ENCODE measurements at regions not wholly inside any gene's neighbourhood (a gene's known extent, or its start where the extent isn't known, plus 50 kb on each side); places are given as distances from the start of the nearest gene placed in this dataset.
A peak's percentile ranks its signal among the peaks of the same experiment; 100 is the strongest.

DNA sequence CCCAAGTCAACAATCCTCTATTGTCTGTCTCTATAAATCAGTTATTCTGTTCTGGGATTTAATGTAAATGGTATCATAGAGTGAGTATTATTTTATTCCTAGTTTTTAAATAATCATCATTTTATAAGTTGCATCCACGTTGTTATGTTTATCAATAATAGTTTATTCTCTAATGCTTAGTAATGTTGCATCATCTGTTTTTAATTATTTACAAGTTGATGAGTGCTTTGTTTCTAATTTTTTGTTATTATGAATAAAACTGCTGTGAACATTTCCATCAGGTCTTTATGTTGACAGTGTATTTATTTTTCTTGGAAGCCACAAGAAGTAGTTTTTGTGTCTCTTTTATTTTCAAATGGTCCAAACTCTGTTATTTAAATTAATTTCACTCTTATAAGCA lies 1201.2 kb upstream of the CDH6 start:
- TF ChIP-seq, protein P1, sequence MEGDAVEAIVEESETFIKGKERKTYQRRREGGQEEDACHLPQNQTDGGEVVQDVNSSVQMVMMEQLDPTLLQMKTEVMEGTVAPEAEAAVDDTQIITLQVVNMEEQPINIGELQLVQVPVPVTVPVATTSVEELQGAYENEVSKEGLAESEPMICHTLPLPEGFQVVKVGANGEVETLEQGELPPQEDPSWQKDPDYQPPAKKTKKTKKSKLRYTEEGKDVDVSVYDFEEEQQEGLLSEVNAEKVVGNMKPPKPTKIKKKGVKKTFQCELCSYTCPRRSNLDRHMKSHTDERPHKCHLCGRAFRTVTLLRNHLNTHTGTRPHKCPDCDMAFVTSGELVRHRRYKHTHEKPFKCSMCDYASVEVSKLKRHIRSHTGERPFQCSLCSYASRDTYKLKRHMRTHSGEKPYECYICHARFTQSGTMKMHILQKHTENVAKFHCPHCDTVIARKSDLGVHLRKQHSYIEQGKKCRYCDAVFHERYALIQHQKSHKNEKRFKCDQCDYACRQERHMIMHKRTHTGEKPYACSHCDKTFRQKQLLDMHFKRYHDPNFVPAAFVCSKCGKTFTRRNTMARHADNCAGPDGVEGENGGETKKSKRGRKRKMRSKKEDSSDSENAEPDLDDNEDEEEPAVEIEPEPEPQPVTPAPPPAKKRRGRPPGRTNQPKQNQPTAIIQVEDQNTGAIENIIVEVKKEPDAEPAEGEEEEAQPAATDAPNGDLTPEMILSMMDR (IDR thresholded peaks at IDR 0.05; ENCODE audit: insufficient read depth, low read depth, low read length, missing control alignments) = no peak
- no peak overlapping the region for H3K4me3 ChIP-seq (ENCODE audit: low read length)
- DNase-seq (ENCODE audit: low read depth) = no peak

DNA sequence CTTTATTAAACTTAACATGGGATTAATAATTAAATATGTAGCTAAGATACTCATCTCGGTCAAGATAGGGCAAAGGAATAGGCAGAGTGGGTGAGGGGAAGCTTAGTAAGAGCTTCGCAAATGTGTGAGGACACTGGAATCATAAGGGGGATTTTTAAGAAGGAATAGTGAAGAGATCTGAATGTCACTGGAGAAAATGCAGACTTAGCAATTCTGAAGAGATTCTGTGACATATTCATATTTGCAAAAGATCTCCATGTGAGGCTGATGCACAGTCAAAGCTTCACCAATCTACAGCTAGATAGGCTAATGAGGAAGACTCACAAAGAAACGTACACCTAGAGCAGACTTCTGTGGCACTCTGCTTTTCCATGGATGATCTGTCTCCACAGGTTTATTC lies 1202.8 kb upstream of the CDH6 start:
- no peak for DNase-seq (ENCODE audit: low read depth)
- TF ChIP-seq, protein P1 (IDR thresholded peaks at IDR 0.05; ENCODE audit: insufficient read depth, low read depth, low read length, missing control alignments) = no peak
- no peak overlapping the region for H3K4me3 ChIP-seq (ENCODE audit: low read length)

DNA sequence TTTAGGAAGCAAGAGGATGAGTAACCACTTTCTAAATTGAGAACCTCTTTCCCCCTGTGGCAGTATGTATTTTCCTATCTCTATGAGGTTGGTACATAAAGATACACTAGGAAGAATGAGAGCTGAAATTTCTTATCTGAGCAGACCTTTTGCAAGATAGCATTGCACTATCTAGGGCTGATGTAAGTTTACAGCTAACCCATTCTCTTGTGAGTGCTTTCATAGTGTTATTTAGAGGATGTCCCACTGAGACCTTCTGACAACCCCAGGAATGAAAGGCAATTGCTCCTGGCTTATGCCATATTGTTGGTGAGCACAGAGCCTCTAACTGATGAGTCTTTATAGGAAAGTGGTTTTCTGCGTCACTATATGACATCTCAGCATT lies 1209.3 kb upstream of the CDH6 start:
- DNase-seq (ENCODE audit: low read depth) = no peak
- TF ChIP-seq, protein P1 (IDR thresholded peaks at IDR 0.05; ENCODE audit: insufficient read depth, low read depth, low read length, missing control alignments) = no peak

DNA sequence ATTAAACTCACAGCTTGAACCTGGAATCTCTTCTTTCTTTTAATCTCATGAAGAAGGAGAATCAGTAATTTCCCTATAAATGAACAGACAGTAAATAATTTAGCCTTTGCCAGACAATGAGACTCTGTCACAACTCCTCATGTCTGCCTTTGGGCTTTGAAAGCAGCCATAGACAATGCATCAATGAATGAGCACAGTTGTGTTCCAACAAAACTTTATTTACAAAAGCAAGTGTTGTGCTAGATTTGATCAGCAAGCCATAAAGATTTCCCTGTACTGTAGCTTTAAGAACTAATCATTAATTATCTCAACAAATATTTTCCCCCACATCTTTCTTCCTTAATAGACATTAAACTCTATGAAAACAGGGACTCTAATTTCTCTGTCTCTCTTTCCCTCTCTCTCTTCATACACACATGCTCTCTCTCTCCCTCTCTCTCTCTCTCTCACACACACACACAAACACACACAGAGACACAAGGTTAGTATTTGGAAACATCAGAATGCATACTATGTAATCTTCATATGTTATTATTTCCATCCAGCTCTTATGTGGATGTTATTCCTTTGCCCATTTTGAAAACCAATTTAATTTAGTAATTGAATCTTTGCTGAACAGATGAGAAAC lies 1209.8 kb upstream of the CDH6 start:
- TF ChIP-seq, protein P1 (IDR thresholded peaks at IDR 0.05; ENCODE audit: insufficient read depth, low read depth, low read length, missing control alignments) = no peak

More for the DNA sequence above, 1209.3 kb upstream of the CDH6 start:
- no peak overlapping the region for H3K4me3 ChIP-seq (ENCODE audit: low read length)

DNA sequence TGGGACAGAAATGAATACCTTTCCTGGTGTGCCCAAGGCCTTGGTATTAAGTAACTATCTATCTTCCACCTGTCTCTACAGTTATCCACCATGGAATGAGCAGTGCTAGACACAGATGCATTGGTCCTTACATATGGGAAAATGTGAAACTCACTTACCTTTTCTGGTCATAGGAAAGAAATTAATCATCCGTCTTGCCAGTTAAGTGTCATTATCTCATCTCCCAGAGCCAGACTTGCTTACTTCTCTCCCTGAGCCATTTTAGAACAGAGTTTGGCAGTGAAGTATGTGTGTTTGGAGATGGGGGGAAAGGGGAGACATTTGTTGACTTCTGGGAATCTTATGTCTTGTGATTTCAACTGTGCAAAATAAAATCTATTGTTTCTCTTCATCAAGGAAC lies 1211.0 kb upstream of the CDH6 start:
- DNase-seq (ENCODE audit: low read depth) = no peak
- no peak overlapping the region for H3K4me3 ChIP-seq (ENCODE audit: low read length)
- TF ChIP-seq, protein P1 (IDR thresholded peaks at IDR 0.05; ENCODE audit: insufficient read depth, low read depth, low read length, missing control alignments) = no peak

More for the DNA sequence above, 1209.8 kb upstream of the CDH6 start:
- no peak for DNase-seq (ENCODE audit: low read depth)
- H3K4me3 ChIP-seq (ENCODE audit: low read length) = no peak overlapping the region

DNA sequence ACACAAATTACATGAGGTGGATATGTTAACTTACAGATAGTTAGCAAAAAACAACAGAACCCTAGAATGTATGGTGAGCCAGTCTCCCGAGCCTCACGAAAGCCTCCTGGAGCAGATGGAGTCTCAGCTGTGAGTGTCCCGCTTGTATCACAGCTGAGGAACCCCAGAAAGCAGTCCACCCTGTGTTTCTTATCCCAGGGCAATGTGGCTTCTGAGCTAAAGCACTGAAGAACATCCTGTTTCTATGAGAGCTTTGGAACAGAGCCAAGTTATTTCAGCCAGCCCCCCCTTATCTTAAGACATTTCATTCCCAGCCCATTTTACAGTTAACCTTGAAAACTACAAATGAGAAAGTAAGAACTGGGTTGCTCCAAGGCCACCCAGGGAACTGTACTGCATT lies 1220.9 kb upstream of the CDH6 start:
- H3K4me3 ChIP-seq (ENCODE audit: low read length) = no peak overlapping the region
- TF ChIP-seq, protein P1 (IDR thresholded peaks at IDR 0.05; ENCODE audit: insufficient read depth, low read depth, low read length, missing control alignments) = no peak
- no peak for DNase-seq (ENCODE audit: low read depth)

DNA sequence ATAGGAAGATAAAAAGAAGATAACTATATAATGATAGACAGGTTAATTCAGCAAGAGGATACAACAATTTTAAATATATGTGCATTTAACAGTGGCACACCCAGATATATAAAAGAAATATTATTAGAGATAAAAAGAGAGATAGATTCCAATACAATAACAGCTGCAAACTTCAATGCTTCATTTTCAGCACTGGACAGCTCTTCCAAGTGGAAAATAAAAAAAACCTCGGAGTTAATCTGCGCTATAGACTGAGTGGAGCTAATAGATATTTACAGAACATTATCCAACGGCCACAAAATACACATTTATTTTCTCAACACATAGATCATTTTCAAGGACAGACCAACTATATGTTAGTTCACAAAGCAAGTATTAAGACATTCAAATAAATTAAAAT lies 1229.5 kb upstream of the CDH6 start:
- TF ChIP-seq, protein P1 (IDR thresholded peaks at IDR 0.05; ENCODE audit: insufficient read depth, low read depth, low read length, missing control alignments) = no peak

More for the DNA sequence above, 1229.5 kb upstream of the CDH6 start:
- no peak overlapping the region for H3K4me3 ChIP-seq (ENCODE audit: low read length)
- DNase-seq (ENCODE audit: low read depth) = peak; percentile 7

Data from epithelial cell of esophagus (primary cell).